Vagina (tissue), 2 donors: ENCODE measurements at regions not wholly inside any gene's neighbourhood (a gene's known extent, or its start where the extent isn't known, plus 50 kb on each side); places are given as distances from the start of the nearest gene placed in this dataset.

Experiments used
- POLR2AphosphoS5 ChIP-seq, 2 donors: sonication (generic); formaldehyde crosslinking; IDR thresholded peaks; one replicate each; pipeline ENCODE4 v1.9.0; 2017; ENCODE audit warnings: antibody characterized with exemption in 2 of 2, mild to moderate bottlenecking in 2 of 2, low read depth in 1 of 2; ENCODE audit not compliant: insufficient read depth in 1 of 2
- TF ChIP-seq, protein P1 (sequence below), 3 experiments: fragments of 450-650 bp in 2 of 3; fragments of 200-600 bp in 1 of 3; sonication (generic) in 1 of 3; IDR thresholded peaks; one replicate each; pipeline ENCODE4 v1.5.1; 2017 to 2019; ENCODE audit warnings: antibody characterized with exemption in 3 of 3, mild to moderate bottlenecking in 2 of 3, moderate library complexity in 2 of 3

DNA sequence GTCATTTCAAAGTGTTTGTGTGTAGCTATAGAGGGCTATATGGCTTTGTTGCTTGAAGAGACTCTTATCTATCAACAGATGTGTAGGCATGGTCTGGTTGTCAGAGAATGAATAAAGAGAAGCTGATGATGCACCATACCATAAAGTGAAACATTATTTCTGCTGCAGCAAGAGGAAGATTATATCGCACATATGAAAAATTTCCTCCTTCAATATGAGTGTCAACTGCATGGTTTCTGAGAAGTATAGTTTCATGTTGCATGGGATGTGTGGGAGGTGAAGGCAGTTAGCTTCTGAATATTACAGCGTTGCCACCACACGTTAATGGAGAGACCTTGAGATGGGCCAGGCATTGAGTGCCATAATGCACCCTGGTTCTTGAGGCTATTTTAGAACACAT, 217.9 kb downstream of the SATB1 start:
- TF ChIP-seq, protein P1, sequence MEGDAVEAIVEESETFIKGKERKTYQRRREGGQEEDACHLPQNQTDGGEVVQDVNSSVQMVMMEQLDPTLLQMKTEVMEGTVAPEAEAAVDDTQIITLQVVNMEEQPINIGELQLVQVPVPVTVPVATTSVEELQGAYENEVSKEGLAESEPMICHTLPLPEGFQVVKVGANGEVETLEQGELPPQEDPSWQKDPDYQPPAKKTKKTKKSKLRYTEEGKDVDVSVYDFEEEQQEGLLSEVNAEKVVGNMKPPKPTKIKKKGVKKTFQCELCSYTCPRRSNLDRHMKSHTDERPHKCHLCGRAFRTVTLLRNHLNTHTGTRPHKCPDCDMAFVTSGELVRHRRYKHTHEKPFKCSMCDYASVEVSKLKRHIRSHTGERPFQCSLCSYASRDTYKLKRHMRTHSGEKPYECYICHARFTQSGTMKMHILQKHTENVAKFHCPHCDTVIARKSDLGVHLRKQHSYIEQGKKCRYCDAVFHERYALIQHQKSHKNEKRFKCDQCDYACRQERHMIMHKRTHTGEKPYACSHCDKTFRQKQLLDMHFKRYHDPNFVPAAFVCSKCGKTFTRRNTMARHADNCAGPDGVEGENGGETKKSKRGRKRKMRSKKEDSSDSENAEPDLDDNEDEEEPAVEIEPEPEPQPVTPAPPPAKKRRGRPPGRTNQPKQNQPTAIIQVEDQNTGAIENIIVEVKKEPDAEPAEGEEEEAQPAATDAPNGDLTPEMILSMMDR (IDR thresholded peaks at IDR 0.05), result no peak
- TF ChIP-seq POLR2AphosphoS5 (IDR thresholded peaks at IDR 0.05; ENCODE audit: insufficient read depth in 1 of 2, low read depth in 1 of 2), result no peak
